ENCODE measurements at regions not wholly inside any gene's neighbourhood (a gene's known extent, or its start where the extent isn't known, plus 50 kb on each side); places are given as distances from the start of the nearest gene placed in this dataset.

- peak; percentile 93 for DNase-seq
- ATAC-seq = peak; percentile 89
- TF ChIP-seq CTCF (conservative IDR thresholded peaks at IDR 0.05; ENCODE audit: low read depth, low read length) = no peak
- TF ChIP-seq EZH2phosphoT487 (IDR thresholded peaks at IDR 0.05; ENCODE audit: borderline replicate concordance, low read length) = no peak
- no peak for TF ChIP-seq EZH2 (IDR thresholded peaks at IDR 0.05; ENCODE audit: low read length, unreplicated experiment)
- Histone ChIP-seq H3F3A (ENCODE audit: low read length, unreplicated experiment) (peaks cover 6% of the 10 kb centered on the region), H3K4me1 (ENCODE audit: insufficient read depth, low read length) (peaks cover 52% of the 10 kb centered on the region), H3K36me3 (ENCODE audit: low read depth, low read length) (no peaks in the 10 kb centered on the region), H3K27me3 (ENCODE audit: low read length) (no peaks in the 10 kb centered on the region), H4K20me1 (ENCODE audit: low read length) (no peaks in the 10 kb centered on the region), H3K9me2 (replicated peaks; ENCODE audit: low read length) (no peaks in the 10 kb centered on the region), H3K4me3 (ENCODE audit: low read length) (no peak overlapping the region), H3K9ac (ENCODE audit: low read length) (peak overlapping the region; percentile 74), H3K79me2 (ENCODE audit: low read length) (no peaks in the 10 kb centered on the region), H2AFZ (ENCODE audit: low read length) (peak overlapping the region; percentile 49), H3K4me2 (ENCODE audit: low read length) (peak overlapping the region; percentile 30), H3K9me3 (ENCODE audit: low read length) (no peaks in the 10 kb centered on the region), H3K27ac (ENCODE audit: low read length) (peak overlapping the region; percentile 96)
- ChIA-PET CTCF (no interaction called here), POLR2A (ENCODE audit: unreplicated experiment) (interaction anchor here (0.6 kb wide), 1 partner anchor 47 kb away, joined by 4 read pairs; no protein-coding TSS in a partner anchor)
- no TSS peak for BruUV-seq (replicated peaks)
- intact Hi-C loops (cut with micrococcal nuclease) = loop anchor here (1.0 to 10.0 kb wide), 2 partner anchors 30 to 78 kb away; partner anchors contain the start of gene RASD1
Measured at GRCh38 chr17:17416400-17417360, 60.1 kb upstream of the MED9 start.

- Histone ChIP-seq H3K79me2 (ENCODE audit: low read length) (no peaks in the 10 kb centered on the region), H3K4me1 (ENCODE audit: insufficient read depth, low read length) (peaks cover 43% of the 10 kb centered on the region), H3K9me3 (ENCODE audit: low read length) (no peaks in the 10 kb centered on the region), H3K36me3 (ENCODE audit: low read depth, low read length) (no peaks in the 10 kb centered on the region), H3K4me3 (ENCODE audit: low read length) (no peak overlapping the region), H3F3A (ENCODE audit: low read length, unreplicated experiment) (peaks cover 6% of the 10 kb centered on the region), H2AFZ (ENCODE audit: low read length) (no peak overlapping the region), H3K9ac (ENCODE audit: low read length) (no peak overlapping the region; the same call in 1 of the 2 replicates), H3K9me2 (replicated peaks; ENCODE audit: low read length) (no peaks in the 10 kb centered on the region), H3K27me3 (ENCODE audit: low read length) (no peaks in the 10 kb centered on the region), H4K20me1 (ENCODE audit: low read length) (no peaks in the 10 kb centered on the region), H3K4me2 (ENCODE audit: low read length) (no peak overlapping the region), H3K27ac (ENCODE audit: low read length) (peak overlapping the region; percentile 96)
- no peak for TF ChIP-seq CTCF (conservative IDR thresholded peaks at IDR 0.05; ENCODE audit: low read depth, low read length)
- no TSS peak for BruUV-seq (replicated peaks)
- ATAC-seq (no peak), DNase-seq (no peak)
- ChIA-PET POLR2A (ENCODE audit: unreplicated experiment) (no interaction called here), CTCF (no interaction called here)
- intact Hi-C loops (cut with micrococcal nuclease) = loop anchor here (10.0 kb wide), 1 partner anchor 77 kb away; the partner anchor contains the start of gene RASD1
Measured at GRCh38 chr17:17417718-17418181, 59.0 kb upstream of the MED9 start.

GRCh38 chr17:17419166-17419565 lies 57.6 kb upstream of the MED9 start:
- Histone ChIP-seq H2AFZ (ENCODE audit: low read length) (no peak overlapping the region), H3K79me2 (ENCODE audit: low read length) (no peaks in the 10 kb centered on the region), H3K9me2 (replicated peaks; ENCODE audit: low read length) (no peaks in the 10 kb centered on the region), H3K4me1 (ENCODE audit: insufficient read depth, low read length) (peaks cover 33% of the 10 kb centered on the region), H4K20me1 (ENCODE audit: low read length) (no peaks in the 10 kb centered on the region), H3K4me3 (ENCODE audit: low read length) (no peak overlapping the region), H3K9me3 (ENCODE audit: low read length) (no peaks in the 10 kb centered on the region), H3K27me3 (ENCODE audit: low read length) (no peaks in the 10 kb centered on the region), H3K27ac (ENCODE audit: low read length) (no peak overlapping the region), H3F3A (ENCODE audit: low read length, unreplicated experiment) (peaks cover 6% of the 10 kb centered on the region), H3K9ac (ENCODE audit: low read length) (no peak overlapping the region), H3K36me3 (ENCODE audit: low read depth, low read length) (no peaks in the 10 kb centered on the region), H3K4me2 (ENCODE audit: low read length) (no peak overlapping the region)
- ChIA-PET CTCF (no interaction called here), POLR2A (ENCODE audit: unreplicated experiment) (no interaction called here)
- DNase-seq = no peak
- no peak for TF ChIP-seq EZH2 (IDR thresholded peaks at IDR 0.05; ENCODE audit: low read length, unreplicated experiment)
- TF ChIP-seq EZH2phosphoT487 (IDR thresholded peaks at IDR 0.05; ENCODE audit: borderline replicate concordance, low read length) = no peak
- no peak for TF ChIP-seq CTCF (conservative IDR thresholded peaks at IDR 0.05; ENCODE audit: low read depth, low read length)
- no TSS peak for BruUV-seq (replicated peaks)
- intact Hi-C loops (cut with micrococcal nuclease) = loop anchor here (10.0 kb wide), 1 partner anchor 76 kb away; the partner anchor contains the start of gene RASD1
- ATAC-seq = no peak
